HL-60 (cell line): ENCODE measurements at regions not wholly inside any gene's neighbourhood (a gene's known extent, or its start where the extent isn't known, plus 50 kb on each side); places are given as distances from the start of the nearest gene placed in this dataset.

Experiments used
- DNase-seq, 2 experiments: peaks; one replicate each; pipeline ENCODE4 v3.0.0-alpha.2; 2010 to 2020; ENCODE audit warnings: low read depth in 1 of 2, low spot score in 1 of 2
- H3K27ac ChIP-seq: fragments of 250-450 bp; sonication (Bioruptor Pico); replicated peaks from 2 replicates; pipeline ENCODE4 v1.5.1; 2020; ENCODE audit warnings: mild to moderate bottlenecking, moderate library complexity
- H3K27me3 ChIP-seq: fragments of 250-450 bp; sonication (Bioruptor Pico); 2 replicates; pipeline ENCODE4 v1.5.1; 2021; ENCODE audit warnings: mild to moderate bottlenecking, moderate library complexity; ENCODE audit not compliant: insufficient read depth, poor library complexity, severe bottlenecking
- H3K4me3 ChIP-seq: replicated peaks from 2 replicates; pipeline ENCODE4 v1.5.1; 2011; ENCODE audit warnings: mild to moderate bottlenecking, control low read depth, low read length; ENCODE audit not compliant: insufficient read depth
- CTCF ChIP-seq: IDR thresholded peaks from one replicate; pipeline ENCODE4 v1.5.1; 2011; ENCODE audit warnings: low read length, control low read depth, inconsistent platforms; ENCODE audit not compliant: insufficient read depth
- GABPA ChIP-seq: IDR thresholded peaks from 2 replicates; pipeline ENCODE4 v1.6.1; 2012; ENCODE audit warnings: low read depth
- POLR2AphosphoS5 ChIP-seq: IDR thresholded peaks from 2 replicates; pipeline ENCODE4 v1.6.1; 2012; ENCODE audit warnings: low read depth
- SPI1 ChIP-seq: IDR thresholded peaks from 2 replicates; pipeline ENCODE4 v1.6.1; 2012; ENCODE audit warnings: low read depth, mild to moderate bottlenecking, borderline replicate concordance
- TF ChIP-seq, protein P1 (sequence below): IDR thresholded peaks from 2 replicates; pipeline ENCODE4 v1.6.1; 2012; ENCODE audit warnings: low read depth; ENCODE audit not compliant: insufficient replicate concordance

DNA sequence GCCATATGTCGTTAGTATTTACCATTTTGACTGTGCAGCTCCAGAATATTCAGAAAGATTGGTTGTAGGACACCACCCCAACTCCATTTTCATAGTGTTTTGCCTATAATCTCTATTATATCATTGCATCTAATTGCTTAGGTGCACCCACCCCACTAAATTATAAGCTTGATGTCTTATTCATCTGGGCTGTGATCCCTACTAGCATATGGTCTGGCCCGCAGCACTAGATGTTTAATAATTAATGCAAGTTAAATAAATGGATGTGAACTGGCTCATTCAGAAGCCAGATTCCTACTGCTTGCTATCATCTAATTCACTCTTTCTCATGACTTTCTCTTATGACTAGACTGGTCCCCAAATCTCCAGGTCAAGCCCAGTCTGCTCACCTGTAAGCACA lies 143.5 kb downstream of the RELL1 start:
- no peak for DNase-seq
- Histone ChIP-seq H3K27ac (no peak overlapping the region), H3K27me3 (no peaks in the 10 kb centered on the region), H3K4me3 (no peak overlapping the region)
- TF ChIP-seq POLR2AphosphoS5 (no peak), SPI1 (no peak), GABPA (no peak), CTCF (no peak)
- TF ChIP-seq, protein P1, sequence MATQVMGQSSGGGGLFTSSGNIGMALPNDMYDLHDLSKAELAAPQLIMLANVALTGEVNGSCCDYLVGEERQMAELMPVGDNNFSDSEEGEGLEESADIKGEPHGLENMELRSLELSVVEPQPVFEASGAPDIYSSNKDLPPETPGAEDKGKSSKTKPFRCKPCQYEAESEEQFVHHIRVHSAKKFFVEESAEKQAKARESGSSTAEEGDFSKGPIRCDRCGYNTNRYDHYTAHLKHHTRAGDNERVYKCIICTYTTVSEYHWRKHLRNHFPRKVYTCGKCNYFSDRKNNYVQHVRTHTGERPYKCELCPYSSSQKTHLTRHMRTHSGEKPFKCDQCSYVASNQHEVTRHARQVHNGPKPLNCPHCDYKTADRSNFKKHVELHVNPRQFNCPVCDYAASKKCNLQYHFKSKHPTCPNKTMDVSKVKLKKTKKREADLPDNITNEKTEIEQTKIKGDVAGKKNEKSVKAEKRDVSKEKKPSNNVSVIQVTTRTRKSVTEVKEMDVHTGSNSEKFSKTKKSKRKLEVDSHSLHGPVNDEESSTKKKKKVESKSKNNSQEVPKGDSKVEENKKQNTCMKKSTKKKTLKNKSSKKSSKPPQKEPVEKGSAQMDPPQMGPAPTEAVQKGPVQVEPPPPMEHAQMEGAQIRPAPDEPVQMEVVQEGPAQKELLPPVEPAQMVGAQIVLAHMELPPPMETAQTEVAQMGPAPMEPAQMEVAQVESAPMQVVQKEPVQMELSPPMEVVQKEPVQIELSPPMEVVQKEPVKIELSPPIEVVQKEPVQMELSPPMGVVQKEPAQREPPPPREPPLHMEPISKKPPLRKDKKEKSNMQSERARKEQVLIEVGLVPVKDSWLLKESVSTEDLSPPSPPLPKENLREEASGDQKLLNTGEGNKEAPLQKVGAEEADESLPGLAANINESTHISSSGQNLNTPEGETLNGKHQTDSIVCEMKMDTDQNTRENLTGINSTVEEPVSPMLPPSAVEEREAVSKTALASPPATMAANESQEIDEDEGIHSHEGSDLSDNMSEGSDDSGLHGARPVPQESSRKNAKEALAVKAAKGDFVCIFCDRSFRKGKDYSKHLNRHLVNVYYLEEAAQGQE, result no peak

DNA sequence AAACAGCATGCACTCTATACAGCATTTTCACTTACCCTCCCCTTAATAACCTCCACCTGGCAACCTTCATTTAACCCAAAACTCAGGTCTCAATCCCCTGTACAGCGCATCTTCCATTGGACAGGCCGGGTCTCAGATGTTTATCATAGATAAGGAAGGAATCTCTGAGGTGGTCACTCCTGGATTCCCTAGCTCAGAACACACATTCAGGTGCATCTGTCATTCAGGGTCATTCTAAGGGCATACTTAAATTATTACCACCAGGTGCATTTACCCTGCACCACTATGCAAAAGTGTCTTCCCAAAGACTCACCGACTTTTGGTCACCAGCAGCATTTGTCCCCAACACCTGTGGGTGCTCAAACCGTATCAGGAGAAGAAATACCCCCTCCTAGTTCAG lies 144.2 kb downstream of the RELL1 start:
- Histone ChIP-seq H3K27me3 (no peaks in the 10 kb centered on the region), H3K27ac (no peak overlapping the region), H3K4me3 (no peak overlapping the region)
- DNase-seq, result no peak
- TF ChIP-seq GABPA (no peak), POLR2AphosphoS5 (no peak), CTCF (no peak), SPI1 (no peak)
- TF ChIP-seq, protein P1, result no peak

DNA sequence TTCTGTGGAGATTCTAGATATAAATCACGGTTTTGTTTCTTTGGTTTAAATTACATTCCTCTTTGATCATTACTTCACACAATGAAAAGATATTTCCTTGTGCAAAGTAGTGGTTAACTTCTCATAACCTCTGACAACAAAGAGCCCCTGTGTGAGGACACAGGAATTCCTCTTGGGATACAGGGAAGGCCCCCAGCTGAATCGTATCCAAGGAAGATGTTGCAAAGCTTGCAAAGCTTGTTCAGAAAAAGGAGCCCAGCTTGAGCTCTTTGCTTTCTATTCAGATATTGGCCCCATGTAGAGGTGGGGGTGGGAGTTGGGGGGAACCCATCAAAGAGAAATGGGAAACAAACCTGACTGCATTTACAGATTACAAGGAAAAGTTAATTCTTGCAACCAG lies 145.7 kb downstream of the RELL1 start:
- Histone ChIP-seq H3K27me3 (no peaks in the 10 kb centered on the region), H3K27ac (no peak overlapping the region), H3K4me3 (no peak overlapping the region)
- no peak for DNase-seq
- no peak for TF ChIP-seq CTCF
- TF ChIP-seq POLR2AphosphoS5, result no peak
- TF ChIP-seq GABPA, result no peak
- TF ChIP-seq, protein P1, result no peak
- no peak for TF ChIP-seq SPI1
